ENCODE measurements at regions not wholly inside any gene's neighbourhood (a gene's known extent, or its start where the extent isn't known, plus 50 kb on each side); places are given as distances from the start of the nearest gene placed in this dataset.
A peak's percentile ranks its signal among the peaks of the same experiment; 100 is the strongest.

DNA sequence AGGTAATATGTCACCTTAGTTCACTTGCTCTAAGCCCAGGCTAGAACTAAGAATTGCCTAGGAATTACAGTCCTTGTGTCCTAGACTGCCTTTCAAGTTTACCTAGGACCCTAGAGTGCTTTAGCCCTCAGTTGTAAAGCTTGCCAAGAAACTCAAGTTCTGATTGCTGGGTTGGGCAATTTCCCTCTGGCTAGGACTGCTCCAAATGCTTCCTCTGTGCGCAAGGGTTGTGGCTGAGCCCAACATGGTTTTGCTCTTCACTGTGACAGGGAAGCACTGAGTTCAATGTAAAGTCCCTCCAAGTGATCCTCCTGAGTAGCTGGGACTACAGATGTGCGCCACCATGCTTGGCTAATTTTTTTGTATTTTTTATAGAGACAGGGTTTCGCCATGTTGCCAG lies 102.3 kb upstream of the NEK7 start:
- H3K27me3 ChIP-seq (ENCODE audit: insufficient read depth, low read length, poor library complexity) = no peaks in the 10 kb centered on the region
- DNase-seq = no peak
- H4K20me1 ChIP-seq (ENCODE audit: insufficient read depth, low read length) = no peaks in the 10 kb centered on the region
- no peak overlapping the region for H2AFZ ChIP-seq (ENCODE audit: low read depth, low read length)
- H3K79me2 ChIP-seq (ENCODE audit: insufficient read depth, low read length) = no peaks in the 10 kb centered on the region
- no peaks in the 10 kb centered on the region for H3K36me3 ChIP-seq (ENCODE audit: insufficient read depth, low read length)
- peaks cover 1% of the 10 kb centered on the region for H3K4me1 ChIP-seq (ENCODE audit: insufficient read depth, low read length)
- no peak overlapping the region for H3K9ac ChIP-seq (ENCODE audit: low read depth, low read length)
- no peak; the same call in 2 of the 3 replicates for ATAC-seq (ENCODE audit: insufficient read depth, low read depth)
- TF ChIP-seq CTCF (IDR thresholded peaks at IDR 0.05; ENCODE audit: borderline replicate concordance, extremely low read depth, low read length, poor library complexity, severe bottlenecking) = no peak
- no peaks in the 10 kb centered on the region for H3K9me3 ChIP-seq (ENCODE audit: insufficient read depth, low read length, severe bottlenecking)
- no peak overlapping the region for H3K4me3 ChIP-seq (ENCODE audit: low read depth in 1 of 2, low read length in 2 of 2)
- no peak overlapping the region for H3K4me2 ChIP-seq (ENCODE audit: insufficient read depth, low read length)
- H3K27ac ChIP-seq (ENCODE audit: low read length) = no peak overlapping the region; the same call in 1 of the 2 replicates

GRCh38 chr1:198056255-198056654 lies 100.5 kb upstream of the NEK7 start:
- TF ChIP-seq CTCF (IDR thresholded peaks at IDR 0.05; ENCODE audit: borderline replicate concordance, extremely low read depth, low read length, poor library complexity, severe bottlenecking) (peak; percentile 59), EZH2 (IDR thresholded peaks at IDR 0.05; ENCODE audit: borderline replicate concordance, low read depth, low read length, severe bottlenecking) (no peak)

GRCh38 chr1:198064181-198064580 lies 92.6 kb upstream of the NEK7 start:
- no peak for ATAC-seq (ENCODE audit: insufficient read depth, low read depth)
- Histone ChIP-seq H3K27ac (ENCODE audit: low read length) (no peak overlapping the region), H4K20me1 (ENCODE audit: insufficient read depth, low read length) (no peaks in the 10 kb centered on the region), H3K36me3 (ENCODE audit: insufficient read depth, low read length) (no peaks in the 10 kb centered on the region), H3K79me2 (ENCODE audit: insufficient read depth, low read length) (no peaks in the 10 kb centered on the region), H3K9me3 (ENCODE audit: insufficient read depth, low read length, severe bottlenecking) (no peaks in the 10 kb centered on the region), H3K27me3 (ENCODE audit: insufficient read depth, low read length, poor library complexity) (no peaks in the 10 kb centered on the region), H3K4me1 (ENCODE audit: insufficient read depth, low read length) (no peaks in the 10 kb centered on the region), H2AFZ (ENCODE audit: low read depth, low read length) (no peak overlapping the region), H3K4me2 (ENCODE audit: insufficient read depth, low read length) (no peak overlapping the region), H3K9ac (ENCODE audit: low read depth, low read length) (no peak overlapping the region), H3K4me3 (ENCODE audit: low read depth in 1 of 2, low read length in 2 of 2) (no peak overlapping the region)
- DNase-seq = no peak
- TF ChIP-seq EZH2 (IDR thresholded peaks at IDR 0.05; ENCODE audit: borderline replicate concordance, low read depth, low read length, severe bottlenecking) (no peak), CTCF (IDR thresholded peaks at IDR 0.05; ENCODE audit: borderline replicate concordance, extremely low read depth, low read length, poor library complexity, severe bottlenecking) (no peak)

More at GRCh38 chr1:198056255-198056654, 100.5 kb upstream of the NEK7 start:
- Histone ChIP-seq H3K4me2 (ENCODE audit: insufficient read depth, low read length) (no peak overlapping the region), H2AFZ (ENCODE audit: low read depth, low read length) (no peak overlapping the region), H3K36me3 (ENCODE audit: insufficient read depth, low read length) (no peaks in the 10 kb centered on the region), H3K79me2 (ENCODE audit: insufficient read depth, low read length) (no peaks in the 10 kb centered on the region), H3K9me3 (ENCODE audit: insufficient read depth, low read length, severe bottlenecking) (no peaks in the 10 kb centered on the region), H3K27me3 (ENCODE audit: insufficient read depth, low read length, poor library complexity) (no peaks in the 10 kb centered on the region), H3K4me1 (ENCODE audit: insufficient read depth, low read length) (no peaks in the 10 kb centered on the region), H3K9ac (ENCODE audit: low read depth, low read length) (no peak overlapping the region), H3K27ac (ENCODE audit: low read length) (no peak overlapping the region), H3K4me3 (ENCODE audit: low read depth in 1 of 2, low read length in 2 of 2) (no peak overlapping the region), H4K20me1 (ENCODE audit: insufficient read depth, low read length) (no peaks in the 10 kb centered on the region)
- ATAC-seq (ENCODE audit: insufficient read depth, low read depth) = peak; percentile 67; the same call in 2 of the 3 replicates
- peak; percentile 24 for DNase-seq

DNA sequence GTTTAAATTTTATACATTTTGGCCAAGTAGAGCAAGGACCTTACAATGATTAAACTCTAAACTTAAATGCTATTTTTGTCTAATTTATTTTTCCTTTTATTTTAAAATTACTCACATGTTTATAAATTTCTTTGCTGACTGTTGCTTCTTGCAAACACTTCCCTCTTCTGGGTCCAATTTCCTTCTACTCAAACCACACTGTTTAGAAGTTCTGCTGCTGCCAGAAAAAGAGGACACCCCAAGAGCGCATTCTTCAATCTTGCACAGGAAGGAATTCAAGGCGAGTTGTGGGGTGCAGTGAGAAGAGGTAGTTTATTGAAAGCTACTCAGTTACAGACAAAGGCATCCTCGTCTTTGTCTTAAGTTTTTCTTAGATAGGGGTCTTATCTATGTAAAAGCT lies 88.5 kb upstream of the NEK7 start:
- no peak overlapping the region for H2AFZ ChIP-seq (ENCODE audit: low read depth, low read length)
- no peaks in the 10 kb centered on the region for H3K79me2 ChIP-seq (ENCODE audit: insufficient read depth, low read length)
- TF ChIP-seq CTCF (IDR thresholded peaks at IDR 0.05; ENCODE audit: borderline replicate concordance, extremely low read depth, low read length, poor library complexity, severe bottlenecking) (no peak), EZH2 (IDR thresholded peaks at IDR 0.05; ENCODE audit: borderline replicate concordance, low read depth, low read length, severe bottlenecking) (no peak)
- no peak overlapping the region for H3K9ac ChIP-seq (ENCODE audit: low read depth, low read length)
- DNase-seq (no peak), ATAC-seq (ENCODE audit: insufficient read depth, low read depth) (no peak)
- H3K4me2 ChIP-seq (ENCODE audit: insufficient read depth, low read length) = no peak overlapping the region
- H3K36me3 ChIP-seq (ENCODE audit: insufficient read depth, low read length) = no peaks in the 10 kb centered on the region
- no peak overlapping the region for H3K27ac ChIP-seq (ENCODE audit: low read length)
- no peaks in the 10 kb centered on the region for H3K9me3 ChIP-seq (ENCODE audit: insufficient read depth, low read length, severe bottlenecking)
- no peaks in the 10 kb centered on the region for H4K20me1 ChIP-seq (ENCODE audit: insufficient read depth, low read length)
- no peak overlapping the region for H3K4me3 ChIP-seq (ENCODE audit: low read depth in 1 of 2, low read length in 2 of 2)
- H3K27me3 ChIP-seq (ENCODE audit: insufficient read depth, low read length, poor library complexity) = no peaks in the 10 kb centered on the region
- H3K4me1 ChIP-seq (ENCODE audit: insufficient read depth, low read length) = no peaks in the 10 kb centered on the region

Measured in DND-41 (cell line).